Lower leg skin (tissue), 3 donors: ENCODE measurements at regions not wholly inside any gene's neighbourhood (a gene's known extent, or its start where the extent isn't known, plus 50 kb on each side); places are given as distances from the start of the nearest gene placed in this dataset.

ENCODE experiments used
- POLR2A ChIP-seq, 2 donors: fragments of 450-650 bp; IDR thresholded peaks; one replicate each; pipeline ENCODE4 v1.6.1; 2016 to 2017; ENCODE audit warnings: antibody characterized with exemption in 2 of 2, mild to moderate bottlenecking in 1 of 2, moderate library complexity in 1 of 2
- TF ChIP-seq, protein P1 (sequence below), 3 donors: fragments of 450-650 bp; IDR thresholded peaks; one replicate each; pipeline ENCODE4 v1.5.1; 2016; ENCODE audit warnings: antibody characterized with exemption in 3 of 3, mild to moderate bottlenecking in 3 of 3, moderate library complexity in 2 of 3

- TF ChIP-seq, protein P1, sequence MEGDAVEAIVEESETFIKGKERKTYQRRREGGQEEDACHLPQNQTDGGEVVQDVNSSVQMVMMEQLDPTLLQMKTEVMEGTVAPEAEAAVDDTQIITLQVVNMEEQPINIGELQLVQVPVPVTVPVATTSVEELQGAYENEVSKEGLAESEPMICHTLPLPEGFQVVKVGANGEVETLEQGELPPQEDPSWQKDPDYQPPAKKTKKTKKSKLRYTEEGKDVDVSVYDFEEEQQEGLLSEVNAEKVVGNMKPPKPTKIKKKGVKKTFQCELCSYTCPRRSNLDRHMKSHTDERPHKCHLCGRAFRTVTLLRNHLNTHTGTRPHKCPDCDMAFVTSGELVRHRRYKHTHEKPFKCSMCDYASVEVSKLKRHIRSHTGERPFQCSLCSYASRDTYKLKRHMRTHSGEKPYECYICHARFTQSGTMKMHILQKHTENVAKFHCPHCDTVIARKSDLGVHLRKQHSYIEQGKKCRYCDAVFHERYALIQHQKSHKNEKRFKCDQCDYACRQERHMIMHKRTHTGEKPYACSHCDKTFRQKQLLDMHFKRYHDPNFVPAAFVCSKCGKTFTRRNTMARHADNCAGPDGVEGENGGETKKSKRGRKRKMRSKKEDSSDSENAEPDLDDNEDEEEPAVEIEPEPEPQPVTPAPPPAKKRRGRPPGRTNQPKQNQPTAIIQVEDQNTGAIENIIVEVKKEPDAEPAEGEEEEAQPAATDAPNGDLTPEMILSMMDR (IDR thresholded peaks at IDR 0.05): no peak
- no peak for TF ChIP-seq POLR2A (IDR thresholded peaks at IDR 0.05)
Measured at GRCh38 chr7:156450473-156450872, 190.1 kb upstream of the RNF32 start.
